ENCODE measurements at regions not wholly inside any gene's neighbourhood (a gene's known extent, or its start where the extent isn't known, plus 50 kb on each side); places are given as distances from the start of the nearest gene placed in this dataset.

DNA sequence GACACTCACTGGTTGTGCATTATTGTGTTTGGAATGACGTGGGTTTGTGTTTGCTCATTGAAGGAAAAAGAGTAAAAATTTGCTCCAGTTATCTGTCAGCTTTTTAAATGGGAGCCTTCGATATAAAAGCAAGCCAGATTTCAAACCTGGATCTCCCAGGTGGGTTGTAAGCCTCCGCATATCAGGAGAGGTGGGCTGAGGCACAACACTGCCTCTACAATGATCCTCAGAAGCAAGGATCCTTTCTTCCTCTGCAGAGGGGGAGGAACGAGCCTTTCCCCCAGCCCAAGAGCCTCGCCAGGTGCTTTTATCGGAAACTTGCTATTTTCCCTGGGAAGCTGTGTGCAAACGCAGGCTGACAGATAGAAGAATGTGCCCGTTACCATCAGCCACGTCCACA, 331.0 kb upstream of the MGMT start:
- TF ChIP-seq POLR2AphosphoS5 (IDR thresholded peaks at IDR 0.05; ENCODE audit: control insufficient read depth, insufficient read depth, low read depth, low read length), result no peak
- no peak for TF ChIP-seq MAZ (CRISPR knock-in tag; conservative IDR thresholded peaks at IDR 0.05 in 1 of 2, IDR thresholded peaks at IDR 0.05 in 1 of 2)
- TF ChIP-seq, protein P1, sequence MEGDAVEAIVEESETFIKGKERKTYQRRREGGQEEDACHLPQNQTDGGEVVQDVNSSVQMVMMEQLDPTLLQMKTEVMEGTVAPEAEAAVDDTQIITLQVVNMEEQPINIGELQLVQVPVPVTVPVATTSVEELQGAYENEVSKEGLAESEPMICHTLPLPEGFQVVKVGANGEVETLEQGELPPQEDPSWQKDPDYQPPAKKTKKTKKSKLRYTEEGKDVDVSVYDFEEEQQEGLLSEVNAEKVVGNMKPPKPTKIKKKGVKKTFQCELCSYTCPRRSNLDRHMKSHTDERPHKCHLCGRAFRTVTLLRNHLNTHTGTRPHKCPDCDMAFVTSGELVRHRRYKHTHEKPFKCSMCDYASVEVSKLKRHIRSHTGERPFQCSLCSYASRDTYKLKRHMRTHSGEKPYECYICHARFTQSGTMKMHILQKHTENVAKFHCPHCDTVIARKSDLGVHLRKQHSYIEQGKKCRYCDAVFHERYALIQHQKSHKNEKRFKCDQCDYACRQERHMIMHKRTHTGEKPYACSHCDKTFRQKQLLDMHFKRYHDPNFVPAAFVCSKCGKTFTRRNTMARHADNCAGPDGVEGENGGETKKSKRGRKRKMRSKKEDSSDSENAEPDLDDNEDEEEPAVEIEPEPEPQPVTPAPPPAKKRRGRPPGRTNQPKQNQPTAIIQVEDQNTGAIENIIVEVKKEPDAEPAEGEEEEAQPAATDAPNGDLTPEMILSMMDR (IDR thresholded peaks at IDR 0.05 in 2 of 3, conservative IDR thresholded peaks at IDR 0.05 in 1 of 3; ENCODE audit: insufficient read depth in 2 of 3, low read depth in 1 of 3, low read length in 3 of 3), result no peak
- TF ChIP-seq FOS (IDR thresholded peaks at IDR 0.05; ENCODE audit: extremely low read depth, insufficient read length), result no peak
- TF ChIP-seq, protein P2, sequence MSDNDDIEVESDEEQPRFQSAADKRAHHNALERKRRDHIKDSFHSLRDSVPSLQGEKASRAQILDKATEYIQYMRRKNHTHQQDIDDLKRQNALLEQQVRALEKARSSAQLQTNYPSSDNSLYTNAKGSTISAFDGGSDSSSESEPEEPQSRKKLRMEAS (CRISPR knock-in tag; IDR thresholded peaks at IDR 0.05), result no peak
- no peak for TF ChIP-seq RBBP5 (IDR thresholded peaks at IDR 0.05; ENCODE audit: borderline replicate concordance, insufficient read depth, low read length, poor library complexity, severe bottlenecking)
- TF ChIP-seq, protein P3, sequence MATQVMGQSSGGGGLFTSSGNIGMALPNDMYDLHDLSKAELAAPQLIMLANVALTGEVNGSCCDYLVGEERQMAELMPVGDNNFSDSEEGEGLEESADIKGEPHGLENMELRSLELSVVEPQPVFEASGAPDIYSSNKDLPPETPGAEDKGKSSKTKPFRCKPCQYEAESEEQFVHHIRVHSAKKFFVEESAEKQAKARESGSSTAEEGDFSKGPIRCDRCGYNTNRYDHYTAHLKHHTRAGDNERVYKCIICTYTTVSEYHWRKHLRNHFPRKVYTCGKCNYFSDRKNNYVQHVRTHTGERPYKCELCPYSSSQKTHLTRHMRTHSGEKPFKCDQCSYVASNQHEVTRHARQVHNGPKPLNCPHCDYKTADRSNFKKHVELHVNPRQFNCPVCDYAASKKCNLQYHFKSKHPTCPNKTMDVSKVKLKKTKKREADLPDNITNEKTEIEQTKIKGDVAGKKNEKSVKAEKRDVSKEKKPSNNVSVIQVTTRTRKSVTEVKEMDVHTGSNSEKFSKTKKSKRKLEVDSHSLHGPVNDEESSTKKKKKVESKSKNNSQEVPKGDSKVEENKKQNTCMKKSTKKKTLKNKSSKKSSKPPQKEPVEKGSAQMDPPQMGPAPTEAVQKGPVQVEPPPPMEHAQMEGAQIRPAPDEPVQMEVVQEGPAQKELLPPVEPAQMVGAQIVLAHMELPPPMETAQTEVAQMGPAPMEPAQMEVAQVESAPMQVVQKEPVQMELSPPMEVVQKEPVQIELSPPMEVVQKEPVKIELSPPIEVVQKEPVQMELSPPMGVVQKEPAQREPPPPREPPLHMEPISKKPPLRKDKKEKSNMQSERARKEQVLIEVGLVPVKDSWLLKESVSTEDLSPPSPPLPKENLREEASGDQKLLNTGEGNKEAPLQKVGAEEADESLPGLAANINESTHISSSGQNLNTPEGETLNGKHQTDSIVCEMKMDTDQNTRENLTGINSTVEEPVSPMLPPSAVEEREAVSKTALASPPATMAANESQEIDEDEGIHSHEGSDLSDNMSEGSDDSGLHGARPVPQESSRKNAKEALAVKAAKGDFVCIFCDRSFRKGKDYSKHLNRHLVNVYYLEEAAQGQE (IDR thresholded peaks at IDR 0.05; ENCODE audit: borderline replicate concordance), result no peak
- TF ChIP-seq, protein P3 (CRISPR knock-in tag; IDR thresholded peaks at IDR 0.05; ENCODE audit: low read depth), result no peak
- TF ChIP-seq JUN (IDR thresholded peaks at IDR 0.05; ENCODE audit: borderline replicate concordance, low read depth, low read length), result no peak
- no peak for TF ChIP-seq JUN (CRISPR knock-in tag; IDR thresholded peaks at IDR 0.05; ENCODE audit: borderline replicate concordance)
- TF ChIP-seq, protein P4, sequence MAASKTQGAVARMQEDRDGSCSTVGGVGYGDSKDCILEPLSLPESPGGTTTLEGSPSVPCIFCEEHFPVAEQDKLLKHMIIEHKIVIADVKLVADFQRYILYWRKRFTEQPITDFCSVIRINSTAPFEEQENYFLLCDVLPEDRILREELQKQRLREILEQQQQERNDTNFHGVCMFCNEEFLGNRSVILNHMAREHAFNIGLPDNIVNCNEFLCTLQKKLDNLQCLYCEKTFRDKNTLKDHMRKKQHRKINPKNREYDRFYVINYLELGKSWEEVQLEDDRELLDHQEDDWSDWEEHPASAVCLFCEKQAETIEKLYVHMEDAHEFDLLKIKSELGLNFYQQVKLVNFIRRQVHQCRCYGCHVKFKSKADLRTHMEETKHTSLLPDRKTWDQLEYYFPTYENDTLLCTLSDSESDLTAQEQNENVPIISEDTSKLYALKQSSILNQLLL (CRISPR knock-in tag; IDR thresholded peaks at IDR 0.05; ENCODE audit: borderline replicate concordance), result no peak
- TF ChIP-seq, protein P5, sequence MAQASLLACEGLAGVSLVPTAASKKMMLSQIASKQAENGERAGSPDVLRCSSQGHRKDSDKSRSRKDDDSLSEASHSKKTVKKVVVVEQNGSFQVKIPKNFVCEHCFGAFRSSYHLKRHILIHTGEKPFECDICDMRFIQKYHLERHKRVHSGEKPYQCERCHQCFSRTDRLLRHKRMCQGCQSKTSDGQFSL (CRISPR knock-in tag; IDR thresholded peaks at IDR 0.05), result no peak
- TF ChIP-seq, protein P5 (tag; IDR thresholded peaks at IDR 0.05), result no peak
- no peak for TF ChIP-seq ZNF707 (CRISPR knock-in tag; conservative IDR thresholded peaks at IDR 0.05)
- no peak for TF ChIP-seq ZNF140 (CRISPR knock-in tag; IDR thresholded peaks at IDR 0.05)
- TF ChIP-seq, protein P6, sequence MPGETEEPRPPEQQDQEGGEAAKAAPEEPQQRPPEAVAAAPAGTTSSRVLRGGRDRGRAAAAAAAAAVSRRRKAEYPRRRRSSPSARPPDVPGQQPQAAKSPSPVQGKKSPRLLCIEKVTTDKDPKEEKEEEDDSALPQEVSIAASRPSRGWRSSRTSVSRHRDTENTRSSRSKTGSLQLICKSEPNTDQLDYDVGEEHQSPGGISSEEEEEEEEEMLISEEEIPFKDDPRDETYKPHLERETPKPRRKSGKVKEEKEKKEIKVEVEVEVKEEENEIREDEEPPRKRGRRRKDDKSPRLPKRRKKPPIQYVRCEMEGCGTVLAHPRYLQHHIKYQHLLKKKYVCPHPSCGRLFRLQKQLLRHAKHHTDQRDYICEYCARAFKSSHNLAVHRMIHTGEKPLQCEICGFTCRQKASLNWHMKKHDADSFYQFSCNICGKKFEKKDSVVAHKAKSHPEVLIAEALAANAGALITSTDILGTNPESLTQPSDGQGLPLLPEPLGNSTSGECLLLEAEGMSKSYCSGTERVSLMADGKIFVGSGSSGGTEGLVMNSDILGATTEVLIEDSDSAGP (CRISPR knock-in tag; IDR thresholded peaks at IDR 0.05), result no peak
- no peak for TF ChIP-seq CEBPB (tag; IDR thresholded peaks at IDR 0.05)

Measured in K562 (cell line).